ENCODE measurements at regions not wholly inside any gene's neighbourhood (a gene's known extent, or its start where the extent isn't known, plus 50 kb on each side); places are given as distances from the start of the nearest gene placed in this dataset.
A peak's percentile ranks its signal among the peaks of the same experiment; 100 is the strongest.

GRCh38 chr7:25930492-25931048 is 221.4 kb upstream of the NFE2L3 start:
- Mint-ChIP-seq H3K27me3 (ENCODE audit: insufficient read depth) (peaks cover 10% of the 10 kb centered on the region), H3K4me1 (ENCODE audit: low read depth) (no peaks in the 10 kb centered on the region), H3K27ac (no peak overlapping the region), H3K36me3 (ENCODE audit: low read depth) (no peaks in the 10 kb centered on the region), H3K4me3 (no peak overlapping the region), H3K9me3 (peaks cover 25% of the 10 kb centered on the region)
- intact Hi-C loops (cut with micrococcal nuclease): no loop called here
- no peak for DNase-seq (ENCODE audit: low spot score)

GRCh38 chr7:25931156-25931555 is 220.8 kb upstream of the NFE2L3 start:
- peaks cover 9% of the 10 kb centered on the region for H3K27me3 Mint-ChIP-seq (ENCODE audit: insufficient read depth)
- intact Hi-C loops (cut with micrococcal nuclease): no loop called here

GRCh38 chr7:25933921-25934320 is 218.1 kb upstream of the NFE2L3 start:
- Mint-ChIP-seq H3K9me3 (peaks cover 31% of the 10 kb centered on the region), H3K4me1 (ENCODE audit: low read depth) (no peaks in the 10 kb centered on the region), H3K27ac (no peak overlapping the region), H3K27me3 (ENCODE audit: insufficient read depth) (peaks cover 22% of the 10 kb centered on the region), H3K4me3 (no peak overlapping the region), H3K36me3 (ENCODE audit: low read depth) (no peaks in the 10 kb centered on the region)
- intact Hi-C loops (cut with micrococcal nuclease): no loop called here
- DNase-seq (ENCODE audit: low spot score): no peak

More at GRCh38 chr7:25931156-25931555, 220.8 kb upstream of the NFE2L3 start:
- no peak for DNase-seq (ENCODE audit: low spot score)
- peaks cover 28% of the 10 kb centered on the region for H3K9me3 Mint-ChIP-seq
- H3K27ac Mint-ChIP-seq: no peak overlapping the region
- H3K4me3 Mint-ChIP-seq: no peak overlapping the region
- H3K36me3 Mint-ChIP-seq (ENCODE audit: low read depth): no peaks in the 10 kb centered on the region
- no peaks in the 10 kb centered on the region for H3K4me1 Mint-ChIP-seq (ENCODE audit: low read depth)

GRCh38 chr7:25940086-25940906 is 211.7 kb upstream of the NFE2L3 start:
- intact Hi-C loops (cut with micrococcal nuclease): no loop called here

GRCh38 chr7:25944777-25945515 is 207.1 kb upstream of the NFE2L3 start:
- Mint-ChIP-seq H3K27ac (no peak overlapping the region), H3K4me3 (no peak overlapping the region), H3K4me1 (ENCODE audit: low read depth) (peaks cover 25% of the 10 kb centered on the region), H3K27me3 (ENCODE audit: insufficient read depth) (no peaks in the 10 kb centered on the region), H3K9me3 (peaks cover 2% of the 10 kb centered on the region), H3K36me3 (ENCODE audit: low read depth) (peaks cover 3% of the 10 kb centered on the region)
- no peak for DNase-seq (ENCODE audit: low spot score)
- intact Hi-C loops (cut with micrococcal nuclease): no loop called here

More at GRCh38 chr7:25940086-25940906, 211.7 kb upstream of the NFE2L3 start:
- Mint-ChIP-seq H3K9me3 (peaks cover 5% of the 10 kb centered on the region), H3K27me3 (ENCODE audit: insufficient read depth) (peaks cover 16% of the 10 kb centered on the region), H3K4me1 (ENCODE audit: low read depth) (peaks cover 14% of the 10 kb centered on the region), H3K4me3 (peak overlapping the region; percentile 6), H3K27ac (peak overlapping the region; percentile 66), H3K36me3 (ENCODE audit: low read depth) (no peaks in the 10 kb centered on the region)
- DNase-seq (ENCODE audit: low spot score): no peak

GRCh38 chr7:25945608-25946007 is 206.4 kb upstream of the NFE2L3 start:
- Mint-ChIP-seq H3K36me3 (ENCODE audit: low read depth) (peaks cover 3% of the 10 kb centered on the region), H3K27ac (no peak overlapping the region), H3K4me3 (no peak overlapping the region), H3K9me3 (peaks cover 2% of the 10 kb centered on the region), H3K4me1 (ENCODE audit: low read depth) (peaks cover 23% of the 10 kb centered on the region), H3K27me3 (ENCODE audit: insufficient read depth) (peaks cover 3% of the 10 kb centered on the region)
- DNase-seq (ENCODE audit: low spot score): no peak
- intact Hi-C loops (cut with micrococcal nuclease): no loop called here

- Mint-ChIP-seq H3K4me1 (ENCODE audit: low read depth) (peaks cover 17% of the 10 kb centered on the region), H3K27me3 (ENCODE audit: insufficient read depth) (peaks cover 3% of the 10 kb centered on the region), H3K4me3 (no peak overlapping the region), H3K27ac (no peak overlapping the region), H3K9me3 (peaks cover 2% of the 10 kb centered on the region), H3K36me3 (ENCODE audit: low read depth) (peaks cover 3% of the 10 kb centered on the region)
- intact Hi-C loops (cut with micrococcal nuclease): no loop called here
- DNase-seq (ENCODE audit: low spot score): no peak
Measured at GRCh38 chr7:25946181-25946580, 205.8 kb upstream of the NFE2L3 start.

GRCh38 chr7:25947669-25948516 is 204.1 kb upstream of the NFE2L3 start:
- no peak for DNase-seq (ENCODE audit: low spot score)
- Mint-ChIP-seq H3K4me1 (ENCODE audit: low read depth) (peaks cover 17% of the 10 kb centered on the region), H3K27ac (no peak overlapping the region), H3K27me3 (ENCODE audit: insufficient read depth) (peaks cover 3% of the 10 kb centered on the region), H3K4me3 (no peak overlapping the region), H3K9me3 (peaks cover 2% of the 10 kb centered on the region), H3K36me3 (ENCODE audit: low read depth) (peaks cover 3% of the 10 kb centered on the region)
- intact Hi-C loops (cut with micrococcal nuclease): no loop called here

- peaks cover 3% of the 10 kb centered on the region for H3K36me3 Mint-ChIP-seq (ENCODE audit: low read depth)
- H3K4me1 Mint-ChIP-seq (ENCODE audit: low read depth): peaks cover 17% of the 10 kb centered on the region
- H3K27ac Mint-ChIP-seq: peak overlapping the region; percentile 40
- peak overlapping the region; percentile 85 for H3K4me3 Mint-ChIP-seq
- peaks cover 3% of the 10 kb centered on the region for H3K27me3 Mint-ChIP-seq (ENCODE audit: insufficient read depth)
- intact Hi-C loops (cut with micrococcal nuclease): loop anchor here (2.0 to 10.0 kb wide), 4 partner anchors 202 to 915 kb away; partner anchors contain the start of genes CYCS, NFE2L3 and SKAP2
- peaks cover 2% of the 10 kb centered on the region for H3K9me3 Mint-ChIP-seq
- no peak for DNase-seq (ENCODE audit: low spot score)
Measured at GRCh38 chr7:25949736-25950487, 202.1 kb upstream of the NFE2L3 start.

- intact Hi-C loops (cut with micrococcal nuclease): loop anchor here (1.0 to 10.0 kb wide), 6 partner anchors 88 to 914 kb away; partner anchors contain the start of genes CYCS, NFE2L3 and SKAP2
- H3K4me3 Mint-ChIP-seq: peak overlapping the region; percentile 91
- peaks cover 3% of the 10 kb centered on the region for H3K36me3 Mint-ChIP-seq (ENCODE audit: low read depth)
- H3K4me1 Mint-ChIP-seq (ENCODE audit: low read depth): peaks cover 17% of the 10 kb centered on the region
- H3K27me3 Mint-ChIP-seq (ENCODE audit: insufficient read depth): peaks cover 5% of the 10 kb centered on the region
- DNase-seq (ENCODE audit: low spot score): peak; percentile 87
- peak overlapping the region; percentile 74 for H3K27ac Mint-ChIP-seq
- peaks cover 2% of the 10 kb centered on the region for H3K9me3 Mint-ChIP-seq
Measured at GRCh38 chr7:25950488-25951413, 201.2 kb upstream of the NFE2L3 start.
